IMR-90 (cell line): ENCODE measurements at regions not wholly inside any gene's neighbourhood (a gene's known extent, or its start where the extent isn't known, plus 50 kb on each side); places are given as distances from the start of the nearest gene placed in this dataset.

ENCODE experiments used
- ATAC-seq: fragments of 200-7000 bp; cut with Tn5 transposase; 2 replicates; pipeline ENCODE4 v1.9.1; 2020; ENCODE audit warnings: low read depth, mild to moderate bottlenecking, moderate library complexity
- BruUV-seq: library from RNA; stranded (reverse); fragments of 400-500 nt; replicated peaks from 2 replicates; lab custom pipeline; 2021; lab: Mats Ljungman, UMichigan
- CTCF ChIA-PET: fragments of 300-600 bp; formaldehyde crosslinking; extraction: SDS; loops from one replicate; lab custom pipeline; 2021; ENCODE audit warnings: antibody characterized with exemption; lab: Yijun Ruan, JAX
- POLR2A ChIA-PET: fragments of 300-600 bp; sonication (Branson Sonifier 250); formaldehyde crosslinking; loops from one replicate; lab custom pipeline; 2022; ENCODE audit warnings: antibody characterized with exemption; ENCODE audit not compliant: unreplicated experiment; lab: Charles Lee
- DNase-seq: peaks from one replicate; pipeline ENCODE4 v3.0.0; 2013
- H2AFZ ChIP-seq: replicated peaks from 2 replicates; pipeline ENCODE3; 2013; ENCODE audit warnings: low read length, mild to moderate bottlenecking; ENCODE audit not compliant: poor library complexity
- H2AK5ac ChIP-seq: 2 replicates; pipeline ENCODE4 v1.6.1; 2013; ENCODE audit warnings: low read depth, low read length, inconsistent platforms
- H2AK9ac ChIP-seq: replicated peaks from 2 replicates; pipeline ENCODE3; 2013; ENCODE audit warnings: mild to moderate bottlenecking, low read depth, low read length, moderate library complexity; ENCODE audit not compliant: poor library complexity
- H2BK120ac ChIP-seq: 2 replicates; pipeline ENCODE4 v1.6.1; 2013; ENCODE audit warnings: low read depth, low read length, inconsistent platforms
- H2BK15ac ChIP-seq: 3 replicates; pipeline ENCODE4 v1.6.1; 2013; ENCODE audit warnings: low read depth, low read length, inconsistent platforms
- H2BK20ac ChIP-seq: 2 replicates; pipeline ENCODE4 v1.6.1; 2013; ENCODE audit warnings: low read depth, mild to moderate bottlenecking, inconsistent platforms, low read length, moderate library complexity
- H2BK5ac ChIP-seq: 2 replicates; pipeline ENCODE4 v1.6.1; 2013; ENCODE audit warnings: mild to moderate bottlenecking, low read depth, low read length, inconsistent platforms; ENCODE audit not compliant: poor library complexity, severe bottlenecking
- H3K14ac ChIP-seq: replicated peaks from 2 replicates; pipeline ENCODE4 v1.6.1; 2013; ENCODE audit warnings: low read depth, low read length, inconsistent platforms
- H3K18ac ChIP-seq: 2 replicates; pipeline ENCODE4 v1.6.1; 2013; ENCODE audit warnings: low read depth, low read length, control low read depth
- H3K23ac ChIP-seq: 2 replicates; pipeline ENCODE4 v1.6.1; 2013; ENCODE audit warnings: low read depth, low read length, inconsistent platforms
- H3K27ac ChIP-seq: 2 replicates; pipeline ENCODE4 v1.5.1; 2013; ENCODE audit warnings: mild to moderate bottlenecking, control low read depth, low read length; ENCODE audit not compliant: insufficient read depth
- H3K27me3 ChIP-seq: 2 replicates; pipeline ENCODE4 v1.6.1; 2013; ENCODE audit warnings: low read length; ENCODE audit not compliant: control insufficient read depth, insufficient read depth
- H3K36me3 ChIP-seq: 2 replicates; pipeline ENCODE4 v1.6.1; 2013; ENCODE audit warnings: low read length, mixed read lengths; ENCODE audit not compliant: control insufficient read depth, insufficient read depth
- H3K4ac ChIP-seq: 2 replicates; pipeline ENCODE4 v1.6.1; 2013; ENCODE audit warnings: low read depth, low read length, inconsistent platforms
- H3K4me1 ChIP-seq: 2 replicates; pipeline ENCODE4 v1.6.1; 2013; ENCODE audit warnings: low read length, mixed read lengths; ENCODE audit not compliant: control insufficient read depth, insufficient read depth
- H3K4me2 ChIP-seq: 2 replicates; pipeline ENCODE4 v1.6.1; 2013; ENCODE audit warnings: low read depth, mild to moderate bottlenecking, control low read depth, low read length, moderate library complexity
- H3K4me3 ChIP-seq: 2 replicates; pipeline ENCODE4 v1.5.1; 2013; ENCODE audit warnings: low read depth, mild to moderate bottlenecking, control low read depth, low read length, moderate library complexity; ENCODE audit not compliant: insufficient read depth
- H3K56ac ChIP-seq: 2 replicates; pipeline ENCODE4 v1.6.1; 2013; ENCODE audit warnings: low read length, inconsistent platforms; ENCODE audit not compliant: insufficient read depth; ENCODE audit errors: extremely low read depth
- H3K79me1 ChIP-seq, 2 experiments: 2 replicates each; pipeline ENCODE4 v1.6.1; 2013; ENCODE audit warnings: low read length in 2 of 2, inconsistent platforms in 1 of 2, low read depth in 1 of 2
- H3K9ac ChIP-seq: 2 replicates; pipeline ENCODE4 v1.6.1; 2013; ENCODE audit warnings: low read depth, low read length, control low read depth
- H3K9me1 ChIP-seq: 2 replicates; pipeline ENCODE4 v1.6.1; 2013; ENCODE audit warnings: low read length, inconsistent platforms; ENCODE audit not compliant: insufficient read depth
- H3K9me3 ChIP-seq: 2 replicates; pipeline ENCODE4 v1.6.1; 2013; ENCODE audit warnings: low read length; ENCODE audit not compliant: control insufficient read depth, insufficient read depth
- H4K20me1 ChIP-seq: 2 replicates; pipeline ENCODE4 v1.6.1; 2013; ENCODE audit warnings: low read length, inconsistent platforms; ENCODE audit not compliant: insufficient read depth
- H4K5ac ChIP-seq: 2 replicates; pipeline ENCODE4 v1.6.1; 2013; ENCODE audit warnings: mild to moderate bottlenecking, low read depth, low read length, control low read depth
- H4K8ac ChIP-seq, 2 experiments: 2 replicates each; pipeline ENCODE4 v1.6.1; 2013; ENCODE audit warnings: low read depth in 2 of 2, low read length in 2 of 2, control low read depth in 1 of 2, inconsistent platforms in 1 of 2
- H4K91ac ChIP-seq: 2 replicates; pipeline ENCODE4 v1.6.1; 2013; ENCODE audit warnings: low read depth, low read length, inconsistent platforms; ENCODE audit not compliant: insufficient read depth
- CHD1 ChIP-seq: IDR thresholded peaks from 2 replicates; pipeline ENCODE4 v1.6.1; 2012; ENCODE audit warnings: low read depth, low read length, improper control_type of control experiment
- CTCF ChIP-seq: conservative IDR thresholded peaks from 2 replicates; pipeline ENCODE4 v1.5.1; 2012; ENCODE audit warnings: mild to moderate bottlenecking, low read depth, low read length, improper control_type of control experiment
- FOS ChIP-seq: fragments of 150-350 bp; IDR thresholded peaks from 2 replicates; pipeline ENCODE4 v1.6.1; 2016; ENCODE audit warnings: low read depth, low read length
- MAFK ChIP-seq: IDR thresholded peaks from 2 replicates; pipeline ENCODE4 v1.6.1; 2012; ENCODE audit warnings: low read depth, low read length, improper control_type of control experiment
- NFE2L2 ChIP-seq: fragments of 150-350 bp; IDR thresholded peaks from 2 replicates; pipeline ENCODE4 v1.6.1; 2016; ENCODE audit warnings: low read depth, mild to moderate bottlenecking, low read length
- RAD21 ChIP-seq: IDR thresholded peaks from 2 replicates; pipeline ENCODE4 v1.6.1; 2012; ENCODE audit warnings: low read length, improper control_type of control experiment
- WGBS, 2 experiments: methylation state at CpG; one replicate each; pipeline versions ENCODE4 v1.1.5 to v1.1.7; 2013; ENCODE audit warnings: missing lambda C conversion rate in 2 of 2; ENCODE audit not compliant: insufficient read length in 1 of 2; ENCODE audit errors: extremely low coverage in 2 of 2; 5-methylcytosine and 5-hydroxymethylcytosine counted together
- dilution Hi-C: fragments of 300-500 bp; cut with HindIII; formaldehyde crosslinking; loops from one replicate; pipeline ENCODE4 v1.14.3; 2018; ENCODE audit warnings: low sequenced_read_pairs; ENCODE audit not compliant: unreplicated experiment
- in situ Hi-C: fragments of 300-500 bp; cut with MboI; formaldehyde crosslinking; loops from 3 replicates; pipeline ENCODE4 v1.14.3; 2019; ENCODE audit warnings: low sequenced_read_pairs, inconsistent platforms, mixed read lengths
- intact Hi-C: fragments of 100-400 bp; cut with micrococcal nuclease; formaldehyde crosslinking; loops from 2 replicates; pipeline ENCODE4 v1.10.0; 2022

GRCh38 chr16:72511171-72511570, 339.2 kb upstream of the PMFBP1 start:
- no peak overlapping the region for H2AFZ ChIP-seq
- TF ChIP-seq NFE2L2 (no peak), MAFK (no peak), FOS (no peak), RAD21 (no peak), CHD1 (no peak), CTCF (no peak)
- no peak overlapping the region for H2AK5ac ChIP-seq
- ChIA-PET CTCF (interaction anchor here (0.7 kb wide), 1 partner anchor 8 kb away, joined by 3 read pairs; no protein-coding TSS in a partner anchor), POLR2A (no interaction called here)
- ATAC-seq (no peak), DNase-seq (no peak)
- H3K9ac ChIP-seq = no peak overlapping the region
- BruUV-seq = no TSS peak
- H2BK120ac ChIP-seq = no peak overlapping the region
- no peak overlapping the region for H2AK9ac ChIP-seq
- intact Hi-C loops = no loop called here
- no peak overlapping the region for H2BK20ac ChIP-seq
- no peak overlapping the region for H3K4me2 ChIP-seq
- H3K79me1 ChIP-seq = no peaks in the 10 kb centered on the region
- H4K20me1 ChIP-seq = no peaks in the 10 kb centered on the region
- H4K5ac ChIP-seq = no peak overlapping the region
- no peaks in the 10 kb centered on the region for H3K27me3 ChIP-seq
- H4K91ac ChIP-seq = no peak overlapping the region
- H3K4me3 ChIP-seq = no peak overlapping the region
- H3K36me3 ChIP-seq = no peaks in the 10 kb centered on the region
- in situ Hi-C loops = loop anchor here (25.0 kb wide), 1 partner anchor 1376 kb away; no protein-coding TSS in a partner anchor
- H3K9me3 ChIP-seq = no peaks in the 10 kb centered on the region
- H3K23ac ChIP-seq = no peak overlapping the region
- no peak overlapping the region for H4K8ac ChIP-seq
- H3K9me1 ChIP-seq = no peaks in the 10 kb centered on the region
- H3K4me1 ChIP-seq = no peaks in the 10 kb centered on the region
- no peak overlapping the region for H2BK5ac ChIP-seq
- dilution Hi-C loops = no loop called here
- H3K4ac ChIP-seq = no peak overlapping the region
- H3K27ac ChIP-seq = no peak overlapping the region
- H2BK15ac ChIP-seq = no peak overlapping the region
- no peak overlapping the region for H3K14ac ChIP-seq
- WGBS, 2 experiments = no CpG with 5 or more reads among the region's 3 CpGs
- no peak overlapping the region for H3K56ac ChIP-seq
- H3K18ac ChIP-seq = no peak overlapping the region
